Germinal center (tissue), 1 donor: ENCODE measurements at regions not wholly inside any gene's neighbourhood (a gene's known extent, or its start where the extent isn't known, plus 50 kb on each side); places are given as distances from the start of the nearest gene placed in this dataset.
"Not testable (repeated sequence)": the region's sequence is repeated elsewhere in the genome, so short reads cannot be mapped to it uniquely, and the experiment has no call there.

Source experiments
- DNase-seq: peaks from one replicate; pipeline ENCODE4 v3.0.0; 2012; ENCODE audit warnings: mixed read lengths, low spot score

DNA sequence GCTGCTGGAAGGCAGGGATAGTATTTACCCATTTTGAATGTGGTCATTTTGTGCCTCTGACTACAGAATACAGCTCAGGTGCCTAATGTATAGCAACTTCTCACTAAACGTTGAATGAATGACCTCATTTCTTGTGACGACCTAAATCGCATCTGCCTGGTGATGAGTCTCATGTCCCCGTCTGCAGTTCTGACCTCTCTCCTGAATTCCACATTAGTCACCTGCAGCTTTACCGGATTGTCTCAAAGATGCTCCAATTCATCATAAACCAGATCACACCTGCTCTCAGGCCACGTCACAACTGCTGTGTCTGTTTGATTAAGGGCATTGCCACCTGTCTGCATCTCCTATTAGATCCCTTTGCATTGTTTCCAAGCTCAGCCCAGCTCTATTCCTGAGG is 133.6 kb upstream of the MYT1L start:
- no peak for DNase-seq

DNA sequence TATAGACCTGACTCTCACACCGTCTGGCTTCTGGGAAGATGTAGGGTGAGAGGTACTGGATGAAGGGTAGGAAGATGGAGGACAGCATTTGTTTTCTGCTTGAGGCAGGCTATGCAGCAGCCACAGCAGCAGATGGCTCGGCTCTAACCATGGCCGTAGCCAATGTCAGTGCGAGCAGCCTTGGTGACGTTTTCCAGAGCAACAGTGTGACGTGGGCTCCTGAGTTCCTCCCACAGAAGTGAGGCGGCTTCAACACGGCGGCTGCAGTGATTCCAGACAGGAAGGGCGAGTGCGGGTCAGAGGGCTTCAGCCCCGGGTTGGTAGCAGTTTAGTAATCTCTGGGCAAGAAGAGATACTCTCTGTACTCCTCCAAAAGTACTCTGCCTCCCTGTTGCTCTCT is 133.0 kb upstream of the MYT1L start:
- DNase-seq: no peak

DNA sequence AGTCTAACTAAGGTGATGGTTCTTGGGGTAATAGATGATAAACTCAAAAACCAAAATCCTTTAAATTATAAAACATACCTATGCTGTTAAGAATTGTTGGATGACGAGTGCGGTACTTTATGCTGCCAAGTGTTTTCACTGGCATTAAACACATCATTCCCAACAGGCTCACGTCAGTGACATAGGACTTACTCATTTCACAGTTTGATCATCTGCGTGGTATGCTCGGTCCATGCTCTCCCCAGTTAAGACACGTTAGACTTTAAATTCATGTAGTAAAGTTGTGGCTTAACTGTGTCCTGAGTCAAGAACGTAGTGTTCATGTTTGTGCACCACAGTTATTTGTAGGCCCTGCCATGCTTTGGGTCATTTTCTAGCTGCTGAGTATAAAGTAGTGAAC is 125.6 kb upstream of the MYT1L start:
- no peak for DNase-seq

DNA sequence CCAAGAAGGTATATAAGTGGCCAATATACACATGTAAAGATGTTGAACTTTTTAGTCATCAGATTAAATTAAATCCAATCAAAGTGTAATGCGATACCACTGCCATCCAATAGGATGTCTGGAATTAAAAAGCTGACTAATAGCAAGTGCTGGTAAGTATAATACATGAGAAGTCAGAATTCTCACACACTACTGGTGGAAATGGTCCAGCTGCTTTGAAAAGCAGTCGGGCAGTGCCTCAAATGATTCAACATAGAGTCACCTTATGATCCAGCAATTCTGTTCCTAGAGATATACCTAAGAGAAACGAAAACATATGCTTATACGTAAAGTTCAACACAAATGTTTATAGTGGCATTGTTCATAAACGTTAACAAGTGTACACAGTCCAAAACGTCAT is 124.1 kb upstream of the MYT1L start:
- DNase-seq: no peak

DNA sequence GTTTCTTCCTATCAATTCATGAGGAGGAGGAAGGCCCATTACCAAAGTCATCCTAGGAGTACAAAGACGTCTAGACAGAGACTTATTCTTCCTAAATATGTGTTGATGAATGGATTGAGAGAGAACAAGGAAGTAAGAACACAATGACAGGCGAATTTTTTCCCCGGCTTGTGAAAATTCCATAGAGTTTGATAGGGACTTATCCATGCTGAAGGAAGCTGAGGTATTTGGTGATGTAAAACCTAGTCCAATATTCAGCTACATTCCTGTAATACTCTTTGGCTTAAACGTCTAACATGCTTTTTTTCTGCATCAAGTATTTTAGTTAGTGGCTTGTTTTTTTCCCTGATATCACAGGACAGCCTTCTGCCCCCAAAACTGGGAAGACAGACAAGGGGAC is 121.9 kb upstream of the MYT1L start:
- no peak for DNase-seq

DNA sequence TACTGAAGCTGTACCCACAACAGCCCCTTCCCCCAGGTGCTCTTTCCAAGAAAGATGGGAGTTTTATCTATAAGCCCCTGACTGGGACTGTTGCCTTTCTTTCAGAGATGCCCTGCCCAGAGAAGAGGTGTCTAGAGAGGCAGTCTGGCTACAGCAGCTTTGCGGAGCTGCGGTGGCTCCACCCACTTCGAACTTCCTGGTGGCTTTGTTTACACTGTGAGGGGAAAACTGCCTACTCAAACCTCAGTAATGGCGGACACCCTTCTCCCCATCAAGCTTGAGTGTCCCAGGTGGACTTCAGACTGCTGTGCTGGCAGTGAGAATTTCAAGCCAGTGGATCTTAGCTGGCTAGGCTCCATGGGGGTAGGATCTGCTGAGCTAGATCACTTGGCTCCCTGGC is 120.2 kb upstream of the MYT1L start:
- DNase-seq: not testable (repeated sequence)

DNA sequence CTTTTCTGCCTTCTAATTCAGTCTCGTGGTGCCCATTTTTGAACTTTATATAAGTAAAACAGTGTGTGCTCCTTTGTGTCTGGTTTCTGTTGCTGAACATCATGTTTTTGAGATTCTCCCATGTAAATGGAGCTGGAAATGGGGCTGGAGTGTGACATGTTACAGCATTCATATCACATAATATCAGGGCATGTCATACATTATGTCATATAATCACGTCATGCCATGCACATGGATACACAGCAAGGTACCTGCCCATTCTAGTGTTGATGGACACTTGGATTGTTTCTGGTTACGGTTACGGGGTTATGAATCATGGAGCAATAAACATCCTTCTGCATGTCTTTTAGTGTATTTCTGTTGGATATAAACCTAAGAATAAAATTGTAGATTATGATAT is 117.1 kb upstream of the MYT1L start:
- DNase-seq: no peak

DNA sequence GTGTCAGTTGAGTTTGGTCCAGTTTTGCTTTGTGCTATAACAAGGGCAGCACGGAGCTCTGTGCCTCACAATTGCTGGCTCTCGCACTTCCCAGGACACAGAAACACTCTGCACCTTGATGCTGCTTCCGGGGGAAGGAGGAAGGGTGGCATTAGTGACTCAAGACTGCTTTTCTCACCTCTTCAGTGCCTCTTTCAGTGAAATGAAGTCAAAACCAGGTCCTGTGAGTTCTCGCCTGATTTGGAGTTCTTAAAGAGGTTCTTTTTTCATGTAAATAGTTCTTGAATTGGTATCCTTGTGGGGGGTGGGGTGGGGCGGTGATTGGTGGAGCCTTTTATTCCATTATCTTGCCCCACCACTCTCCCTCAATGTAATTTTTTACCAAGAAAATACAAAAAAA is 91.5 kb upstream of the MYT1L start:
- no peak for DNase-seq

DNA sequence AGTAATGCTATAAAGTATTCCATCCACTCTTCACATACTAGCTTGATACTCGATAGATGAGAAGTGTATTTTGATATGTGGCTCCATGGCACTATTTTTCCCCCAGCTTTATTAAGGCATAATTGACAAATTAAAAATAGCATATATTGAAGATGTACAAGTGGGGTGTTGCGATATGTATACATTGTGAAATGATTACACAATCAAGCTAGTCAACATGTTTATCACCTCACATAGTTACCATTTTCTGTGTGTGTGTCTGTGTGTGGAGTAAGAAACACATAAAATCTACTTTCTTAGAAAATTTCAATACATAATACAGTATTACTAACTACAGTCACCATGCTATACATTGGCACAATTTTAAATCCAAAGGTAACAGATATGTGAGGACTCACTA is 82.5 kb upstream of the MYT1L start:
- no peak for DNase-seq

DNA sequence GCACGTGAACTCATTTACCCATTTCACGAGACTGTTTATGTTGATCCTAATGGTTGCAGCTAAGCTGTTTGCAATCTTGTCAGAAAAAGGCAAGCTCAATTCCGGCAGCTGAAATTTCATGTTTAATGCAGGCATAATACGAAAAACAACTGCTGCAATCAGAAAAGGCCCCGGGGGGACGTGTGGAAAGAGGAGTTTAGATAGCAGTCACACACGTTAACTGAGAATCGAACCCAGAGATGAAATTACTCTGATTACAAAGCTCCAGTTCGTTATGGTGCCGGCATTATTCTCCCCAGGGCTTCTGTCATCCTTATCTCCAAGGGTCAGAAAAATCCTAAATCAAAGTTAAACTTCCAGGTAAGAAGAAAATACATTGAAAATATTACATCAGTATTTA is 79.9 kb upstream of the MYT1L start:
- no peak for DNase-seq

DNA sequence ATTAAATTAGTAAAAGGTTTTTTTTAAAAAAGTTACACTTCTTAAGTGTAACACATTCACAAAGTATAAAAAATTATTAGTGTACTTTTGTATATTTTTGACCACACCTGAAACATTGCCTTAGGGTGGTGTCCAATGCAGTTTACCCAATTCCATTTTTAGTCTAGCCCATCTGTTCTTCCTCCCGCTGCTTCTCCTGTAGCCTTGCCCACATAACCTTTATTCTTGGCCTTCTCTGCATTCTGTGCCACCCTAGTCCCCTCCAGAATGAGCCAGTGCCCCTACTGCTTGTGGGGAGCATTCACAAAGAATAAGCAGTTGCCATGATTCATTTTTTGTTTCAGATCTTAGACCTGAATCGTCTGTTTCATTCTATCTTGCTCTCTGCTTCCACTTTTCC is 78.4 kb upstream of the MYT1L start:
- DNase-seq: no peak

DNA sequence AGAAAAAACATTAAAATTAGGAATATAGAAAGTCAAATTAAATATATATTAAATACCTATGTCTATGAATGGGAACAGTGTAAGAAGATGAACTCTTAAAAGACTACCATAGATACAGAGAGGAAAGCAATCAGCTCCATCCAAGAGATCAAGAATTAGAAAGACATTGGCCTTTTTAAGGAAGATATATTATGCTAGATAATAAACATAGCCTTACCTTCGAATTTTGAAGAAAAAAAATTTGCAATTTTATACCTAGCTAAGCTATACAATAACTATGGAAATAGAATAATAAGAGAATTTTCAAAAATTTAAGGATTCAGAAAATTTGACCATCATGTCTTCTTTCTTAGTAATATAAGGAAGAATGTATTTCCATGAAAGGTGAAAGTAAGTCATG is 74.7 kb upstream of the MYT1L start:
- no peak for DNase-seq

DNA sequence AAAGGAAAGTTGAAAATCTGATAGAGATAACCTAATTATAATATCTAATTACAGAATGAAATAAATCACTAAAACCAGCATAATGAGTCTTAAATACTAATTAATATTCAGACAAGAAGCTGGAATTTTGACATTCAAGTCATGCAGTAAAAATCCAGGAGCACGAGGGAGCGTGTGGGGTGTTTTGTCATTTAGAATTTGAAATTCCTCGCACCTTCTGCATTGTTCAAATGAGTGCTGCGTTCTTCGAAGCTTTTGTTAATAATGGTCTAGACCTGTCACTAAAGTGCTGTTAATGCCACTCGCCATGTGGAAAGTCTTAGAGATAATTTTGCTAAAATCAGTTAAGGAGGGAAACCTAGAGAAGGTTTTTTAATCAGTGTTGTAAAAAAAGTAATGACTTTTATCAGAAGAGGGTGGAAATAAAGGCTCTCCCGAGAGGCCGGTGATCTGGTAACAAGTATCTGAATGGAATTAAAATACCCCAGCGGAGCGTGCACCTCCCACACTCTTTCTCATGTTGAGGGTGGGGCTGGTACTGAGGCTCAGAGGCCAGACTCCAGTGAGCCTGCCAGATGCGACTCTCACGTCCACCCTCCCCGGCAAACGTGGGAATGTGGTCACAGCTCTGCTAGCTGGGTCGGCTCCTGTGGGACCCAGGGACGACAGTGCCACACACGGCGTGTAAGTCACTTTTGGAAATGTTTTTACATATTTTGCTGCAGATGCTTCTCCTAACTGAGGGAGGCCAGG is 69.4 kb upstream of the MYT1L start:
- DNase-seq: no peak

DNA sequence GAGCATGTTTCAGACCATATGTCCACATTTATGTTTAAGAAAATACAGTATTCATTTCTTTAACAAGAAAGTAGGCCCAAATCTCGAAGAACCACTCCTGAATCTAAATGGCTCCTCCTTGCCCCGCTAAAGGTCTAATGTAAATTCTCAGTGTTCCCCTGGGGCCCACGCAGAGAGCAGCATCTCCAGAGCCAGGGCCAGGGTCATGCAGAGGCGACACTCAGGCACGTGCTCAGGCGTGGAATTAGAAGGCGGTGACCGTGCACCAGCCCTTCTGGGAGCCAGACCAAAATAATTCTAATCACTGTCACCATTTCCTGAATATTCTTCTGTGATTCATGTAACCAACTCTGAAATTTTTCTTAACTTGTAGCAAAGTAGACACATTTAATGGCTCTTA is 68.3 kb upstream of the MYT1L start:
- no peak for DNase-seq

DNA sequence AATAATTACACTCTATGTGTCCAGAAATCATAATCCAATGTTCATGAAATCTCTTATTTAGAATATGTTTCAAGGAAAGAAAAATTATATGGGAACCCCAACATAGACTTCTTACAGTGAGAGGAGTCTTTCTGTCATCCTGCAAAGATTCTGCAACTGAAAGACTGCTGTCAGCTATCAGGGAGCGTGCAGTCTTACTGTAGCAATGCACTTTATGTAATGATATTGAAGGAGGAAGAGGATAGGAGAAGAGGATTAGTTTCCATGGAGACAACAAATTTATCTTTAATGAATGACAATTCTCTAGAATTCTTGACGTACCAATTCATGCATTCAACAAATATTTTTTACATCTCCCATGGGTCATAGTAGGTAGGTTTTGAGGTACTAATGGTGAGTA is 61.3 kb upstream of the MYT1L start:
- no peak for DNase-seq

DNA sequence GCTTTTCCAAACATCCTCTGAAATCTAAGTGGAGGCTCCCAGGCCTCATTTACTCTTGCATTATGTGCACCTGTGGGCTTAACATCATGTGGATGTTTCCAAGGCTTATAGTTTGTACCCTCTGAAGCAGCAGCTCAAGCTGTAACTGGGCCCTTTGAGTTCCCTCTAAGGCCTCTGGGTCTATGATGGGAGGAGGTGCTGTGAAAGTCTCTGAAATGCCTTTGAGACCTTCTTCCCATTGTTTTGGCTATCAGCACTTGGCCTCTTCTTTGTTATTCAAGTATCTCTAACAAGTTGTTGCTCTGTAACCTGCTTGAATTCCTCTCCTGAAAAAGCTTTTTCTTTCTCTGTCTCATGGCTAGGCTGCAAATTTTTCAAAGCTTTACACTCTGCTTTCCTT is 58.1 kb upstream of the MYT1L start:
- DNase-seq: no peak
